ENCODE measurements at regions not wholly inside any gene's neighbourhood (a gene's known extent, or its start where the extent isn't known, plus 50 kb on each side); places are given as distances from the start of the nearest gene placed in this dataset.

DNA sequence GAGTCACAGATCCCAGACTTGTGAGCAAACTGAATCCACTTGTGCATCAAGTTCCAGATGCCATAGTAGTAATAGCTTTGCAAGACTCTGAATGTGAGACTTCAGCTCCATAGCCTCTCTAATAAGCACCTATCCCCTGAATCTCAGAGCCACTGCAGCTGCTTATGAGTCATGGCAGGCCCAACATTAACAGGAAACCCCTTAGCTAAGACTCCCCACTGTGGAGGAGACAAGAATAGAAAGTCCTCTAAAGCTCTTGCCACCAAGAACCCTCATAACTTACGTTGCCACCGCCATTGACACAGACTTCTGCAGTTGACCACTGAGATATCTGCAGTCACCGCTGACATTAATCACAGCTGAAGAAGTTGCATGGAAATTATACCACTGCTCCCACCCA lies 62.9 kb upstream of the PDE3A start:
- Histone ChIP-seq H3K4me2 (ENCODE audit: low read depth, low read length, poor library complexity, severe bottlenecking) (no peak overlapping the region), H3K9ac (ENCODE audit: low read depth, low read length, poor library complexity, severe bottlenecking) (no peak overlapping the region)

DNA sequence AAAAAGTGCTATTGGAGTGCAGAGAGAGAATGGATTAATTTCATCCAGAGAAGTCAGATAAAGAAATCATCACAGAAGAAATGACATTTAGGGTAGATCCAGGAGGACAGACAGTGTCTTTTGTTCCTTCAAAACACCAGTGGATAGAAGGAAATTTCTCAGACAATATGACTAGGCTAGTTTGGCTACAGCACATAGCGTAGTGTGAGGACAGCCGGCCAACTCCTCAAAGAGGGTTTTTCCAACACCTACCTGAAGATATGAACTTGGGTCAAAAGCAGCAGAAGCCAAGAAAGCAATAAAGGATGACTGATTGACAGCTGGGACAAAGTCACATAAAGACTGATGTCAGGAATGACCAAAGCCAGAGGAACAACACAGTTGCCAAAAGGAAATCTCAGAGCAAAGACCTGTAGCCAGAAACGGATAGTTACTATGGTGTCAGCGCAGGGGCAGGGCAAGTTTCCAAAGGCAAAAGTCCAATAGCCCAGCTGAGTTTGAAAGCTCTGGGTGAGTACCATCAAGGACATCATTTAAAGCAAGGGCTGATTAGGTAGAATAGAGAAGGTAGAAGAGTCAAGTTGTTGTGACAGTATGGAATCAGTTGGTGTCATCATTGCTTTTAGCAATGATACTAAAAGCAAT lies 58.7 kb upstream of the PDE3A start:
- H3K4me2 ChIP-seq (ENCODE audit: low read depth, low read length, poor library complexity, severe bottlenecking), result no peak overlapping the region
- peaks cover 3% of the 10 kb centered on the region; the same call in 1 of the 2 replicates for H3K9me3 ChIP-seq (ENCODE audit: insufficient read depth, low read depth, low read length)
- H3K27me3 ChIP-seq (ENCODE audit: insufficient read depth, low read length, poor library complexity, severe bottlenecking), result no peaks in the 10 kb centered on the region
- no peak overlapping the region for H2AFZ ChIP-seq (ENCODE audit: low read length)
- no peaks in the 10 kb centered on the region for H4K20me1 ChIP-seq (ENCODE audit: insufficient read depth, low read length, poor library complexity, severe bottlenecking)
- H3K4me1 ChIP-seq (ENCODE audit: insufficient read depth, low read length, poor library complexity, severe bottlenecking), result no peaks in the 10 kb centered on the region
- no peak overlapping the region for H3K9ac ChIP-seq (ENCODE audit: low read depth, low read length, poor library complexity, severe bottlenecking)
- H3K4me3 ChIP-seq (ENCODE audit: low read length, poor library complexity, severe bottlenecking), result no peak overlapping the region
- no peaks in the 10 kb centered on the region for H3K9me2 ChIP-seq (replicated peaks; ENCODE audit: low read depth, low read length)
- no peaks in the 10 kb centered on the region for H3K79me2 ChIP-seq (ENCODE audit: insufficient read depth, low read length)
- H3K36me3 ChIP-seq (ENCODE audit: insufficient read depth, low read length), result no peaks in the 10 kb centered on the region
- no peaks in the 10 kb centered on the region for H3F3A ChIP-seq (ENCODE audit: low read depth)
- TF ChIP-seq EZH2phosphoT487 (IDR thresholded peaks at IDR 0.05; ENCODE audit: borderline replicate concordance), result no peak
- TF ChIP-seq, protein P1, sequence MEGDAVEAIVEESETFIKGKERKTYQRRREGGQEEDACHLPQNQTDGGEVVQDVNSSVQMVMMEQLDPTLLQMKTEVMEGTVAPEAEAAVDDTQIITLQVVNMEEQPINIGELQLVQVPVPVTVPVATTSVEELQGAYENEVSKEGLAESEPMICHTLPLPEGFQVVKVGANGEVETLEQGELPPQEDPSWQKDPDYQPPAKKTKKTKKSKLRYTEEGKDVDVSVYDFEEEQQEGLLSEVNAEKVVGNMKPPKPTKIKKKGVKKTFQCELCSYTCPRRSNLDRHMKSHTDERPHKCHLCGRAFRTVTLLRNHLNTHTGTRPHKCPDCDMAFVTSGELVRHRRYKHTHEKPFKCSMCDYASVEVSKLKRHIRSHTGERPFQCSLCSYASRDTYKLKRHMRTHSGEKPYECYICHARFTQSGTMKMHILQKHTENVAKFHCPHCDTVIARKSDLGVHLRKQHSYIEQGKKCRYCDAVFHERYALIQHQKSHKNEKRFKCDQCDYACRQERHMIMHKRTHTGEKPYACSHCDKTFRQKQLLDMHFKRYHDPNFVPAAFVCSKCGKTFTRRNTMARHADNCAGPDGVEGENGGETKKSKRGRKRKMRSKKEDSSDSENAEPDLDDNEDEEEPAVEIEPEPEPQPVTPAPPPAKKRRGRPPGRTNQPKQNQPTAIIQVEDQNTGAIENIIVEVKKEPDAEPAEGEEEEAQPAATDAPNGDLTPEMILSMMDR (conservative IDR thresholded peaks at IDR 0.05; ENCODE audit: low read length), result no peak

More for the DNA sequence above, 62.9 kb upstream of the PDE3A start:
- Histone ChIP-seq H3K9me3 (ENCODE audit: insufficient read depth, low read depth, low read length) (peaks cover 3% of the 10 kb centered on the region; the same call in 1 of the 2 replicates), H3K79me2 (ENCODE audit: insufficient read depth, low read length) (no peaks in the 10 kb centered on the region), H3K4me1 (ENCODE audit: insufficient read depth, low read length, poor library complexity, severe bottlenecking) (no peaks in the 10 kb centered on the region), H2AFZ (ENCODE audit: low read length) (no peak overlapping the region), H3K4me3 (ENCODE audit: low read length, poor library complexity, severe bottlenecking) (no peak overlapping the region), H3K36me3 (ENCODE audit: insufficient read depth, low read length) (no peaks in the 10 kb centered on the region), H4K20me1 (ENCODE audit: insufficient read depth, low read length, poor library complexity, severe bottlenecking) (no peaks in the 10 kb centered on the region), H3K27me3 (ENCODE audit: insufficient read depth, low read length, poor library complexity, severe bottlenecking) (no peaks in the 10 kb centered on the region), H3F3A (ENCODE audit: low read depth) (no peaks in the 10 kb centered on the region), H3K9me2 (replicated peaks; ENCODE audit: low read depth, low read length) (no peaks in the 10 kb centered on the region)
- TF ChIP-seq, protein P1 (conservative IDR thresholded peaks at IDR 0.05; ENCODE audit: low read length), result no peak
- TF ChIP-seq EZH2phosphoT487 (IDR thresholded peaks at IDR 0.05; ENCODE audit: borderline replicate concordance), result no peak

DNA sequence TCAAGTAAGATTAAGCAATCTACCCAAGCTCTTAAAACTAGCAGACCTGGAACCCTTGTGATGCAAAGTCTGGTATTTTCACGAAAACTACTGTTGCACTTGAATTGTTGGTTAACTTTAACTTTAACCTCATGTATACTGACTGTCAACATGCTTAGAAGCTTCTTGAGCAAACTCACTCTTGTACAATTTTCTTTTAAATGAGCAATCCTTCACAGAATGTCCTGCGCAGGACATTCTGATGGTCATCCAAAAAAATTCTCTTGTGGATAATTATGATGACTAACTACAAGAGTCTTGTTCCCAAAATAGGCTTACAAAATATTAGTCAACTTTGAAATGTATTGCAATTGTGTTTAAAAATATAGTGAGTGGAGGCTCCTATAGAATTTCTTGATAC lies 54.0 kb upstream of the PDE3A start:
- Histone ChIP-seq H3K27me3 (ENCODE audit: insufficient read depth, low read length, poor library complexity, severe bottlenecking) (no peaks in the 10 kb centered on the region), H2AFZ (ENCODE audit: low read length) (no peak overlapping the region), H3K36me3 (ENCODE audit: insufficient read depth, low read length) (no peaks in the 10 kb centered on the region), H3K4me1 (ENCODE audit: insufficient read depth, low read length, poor library complexity, severe bottlenecking) (no peaks in the 10 kb centered on the region), H4K20me1 (ENCODE audit: insufficient read depth, low read length, poor library complexity, severe bottlenecking) (no peaks in the 10 kb centered on the region), H3K9ac (ENCODE audit: low read depth, low read length, poor library complexity, severe bottlenecking) (no peak overlapping the region), H3K79me2 (ENCODE audit: insufficient read depth, low read length) (no peaks in the 10 kb centered on the region), H3F3A (ENCODE audit: low read depth) (no peaks in the 10 kb centered on the region), H3K9me2 (replicated peaks; ENCODE audit: low read depth, low read length) (no peaks in the 10 kb centered on the region), H3K4me2 (ENCODE audit: low read depth, low read length, poor library complexity, severe bottlenecking) (no peak overlapping the region), H3K9me3 (ENCODE audit: insufficient read depth, low read depth, low read length) (no peaks in the 10 kb centered on the region), H3K4me3 (ENCODE audit: low read length, poor library complexity, severe bottlenecking) (no peak overlapping the region)
- TF ChIP-seq EZH2phosphoT487 (IDR thresholded peaks at IDR 0.05; ENCODE audit: borderline replicate concordance), result no peak
- TF ChIP-seq, protein P1 (conservative IDR thresholded peaks at IDR 0.05; ENCODE audit: low read length), result no peak
